Keratinocyte (primary cell): ENCODE measurements at regions not wholly inside any gene's neighbourhood (a gene's known extent, or its start where the extent isn't known, plus 50 kb on each side); places are given as distances from the start of the nearest gene placed in this dataset.

ENCODE experiments used
- DNase-seq: peaks from one replicate; pipeline ENCODE4 v3.0.0-alpha.2; 2011; ENCODE audit warnings: low read depth, missing footprints, low spot score
- FAIRE-seq: peaks from 2 replicates; lab custom pipeline; 2011; peaks lifted over from hg19 to GRCh38; lab: Jason Lieb, UNC
- H2AFZ ChIP-seq: 2 replicates; pipeline ENCODE4 v1.6.0; 2012; ENCODE audit warnings: low read length, control low read depth, inconsistent platforms; ENCODE audit not compliant: control insufficient read depth
- H3K27ac ChIP-seq: 2 replicates; pipeline ENCODE4 v1.5.1; 2011; ENCODE audit warnings: low read length; ENCODE audit not compliant: control insufficient read depth, insufficient read depth
- H3K27me3 ChIP-seq: 3 replicates; pipeline ENCODE4 v1.6.0; 2011; ENCODE audit warnings: low read length; ENCODE audit not compliant: control insufficient read depth, insufficient read depth; ENCODE audit errors: extremely low read depth
- H3K36me3 ChIP-seq, 2 experiments: 2 replicates in 1 of 2; 3 replicates in 1 of 2; pipeline ENCODE4 v1.5.1; 2011; ENCODE audit warnings: low read length in 2 of 2, mild to moderate bottlenecking in 1 of 2; ENCODE audit not compliant: control insufficient read depth in 2 of 2, insufficient read depth in 2 of 2; ENCODE audit errors: extremely low read depth in 1 of 2
- H3K4me1 ChIP-seq: 3 replicates; pipeline ENCODE4 v1.5.1; 2011; ENCODE audit warnings: low read length; ENCODE audit not compliant: control insufficient read depth, insufficient read depth; ENCODE audit errors: extremely low read depth
- H3K4me2 ChIP-seq: 3 replicates; pipeline ENCODE4 v1.6.0; 2011; ENCODE audit warnings: low read depth, low read length; ENCODE audit not compliant: control insufficient read depth, insufficient read depth; ENCODE audit errors: extremely low read depth
- H3K4me3 ChIP-seq, 3 experiments: fragments of 200-600 bp in 1 of 3; sonication (generic) in 1 of 3; 2 replicates in 2 of 3; 3 replicates in 1 of 3; pipeline ENCODE4 v1.5.1; 2011 to 2016; ENCODE audit warnings: low read length in 3 of 3, mild to moderate bottlenecking in 3 of 3, control low read depth in 2 of 3, inconsistent platforms in 1 of 3, low read depth in 1 of 3, mixed read lengths in 1 of 3, mixed run types in 1 of 3, moderate library complexity in 1 of 3; ENCODE audit not compliant: control insufficient read depth in 2 of 3, insufficient read depth in 2 of 3; ENCODE audit errors: extremely low read depth in 1 of 3
- H3K79me2 ChIP-seq: 2 replicates; pipeline ENCODE4 v1.6.0; 2012; ENCODE audit warnings: low read length; ENCODE audit not compliant: control insufficient read depth, insufficient read depth
- H3K9ac ChIP-seq: 3 replicates; pipeline ENCODE4 v1.6.0; 2011; ENCODE audit warnings: low read length; ENCODE audit not compliant: control insufficient read depth, insufficient read depth; ENCODE audit errors: extremely low read depth
- H3K9me1 ChIP-seq: 3 replicates; pipeline ENCODE4 v1.6.0; 2011; ENCODE audit warnings: low read length; ENCODE audit not compliant: control insufficient read depth, insufficient read depth; ENCODE audit errors: extremely low read depth
- H3K9me3 ChIP-seq: 2 replicates; pipeline ENCODE4 v1.5.1; 2012; ENCODE audit warnings: low read depth, low read length; ENCODE audit not compliant: control insufficient read depth
- H4K20me1 ChIP-seq: 3 replicates; pipeline ENCODE4 v1.6.0; 2011; ENCODE audit warnings: low read length; ENCODE audit not compliant: control insufficient read depth, insufficient read depth; ENCODE audit errors: extremely low read depth
- CTCF ChIP-seq, 3 experiments: IDR thresholded peaks in 1 of 3; conservative IDR thresholded peaks in 1 of 3; optimal IDR thresholded peaks in 1 of 3; 2 replicates in 2 of 3; 3 replicates in 1 of 3; pipeline versions ENCODE3 to v1.5.1; 2011; ENCODE audit warnings: low read length in 3 of 3, mild to moderate bottlenecking in 3 of 3, moderate library complexity in 2 of 3, control low read depth in 1 of 3, inconsistent platforms in 1 of 3; ENCODE audit not compliant: insufficient read depth in 2 of 3; ENCODE audit errors: extremely low read depth in 1 of 3
- EZH2 ChIP-seq: IDR thresholded peaks from one replicate; pipeline ENCODE4 v1.6.1; 2012; ENCODE audit warnings: inconsistent platforms, mild to moderate bottlenecking, low read length, moderate library complexity
- dilution Hi-C: fragments of 300-500 bp; cut with MboI; formaldehyde crosslinking; loops from one replicate; pipeline ENCODE4 v1.7.0; 2020; ENCODE audit warnings: low sequenced_read_pairs; ENCODE audit not compliant: extremely low pct_ligation_motif_present

DNA sequence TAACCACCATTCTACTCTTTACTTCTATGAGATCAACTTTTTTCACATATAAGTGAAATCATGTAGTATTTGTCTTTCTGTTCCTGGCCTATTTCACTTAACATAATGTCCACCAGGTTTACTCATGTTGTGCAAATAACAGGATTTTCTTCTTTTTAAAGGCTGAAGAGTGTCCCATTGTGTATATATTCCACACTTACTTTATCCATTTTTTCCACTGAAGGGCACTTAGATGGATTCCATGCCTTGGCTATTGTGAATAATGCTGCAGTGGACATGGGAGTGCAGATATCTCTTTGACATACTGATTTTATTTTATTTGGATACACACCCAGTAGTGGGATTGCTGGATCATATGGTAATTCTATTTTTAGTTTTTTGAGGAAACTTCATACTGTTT, 181.1 kb upstream of the HMGA2 start:
- Histone ChIP-seq H3K27me3 (no peaks in the 10 kb centered on the region), H2AFZ (no peak overlapping the region), H3K4me3 (no peak overlapping the region), H3K4me1 (peaks cover 26% of the 10 kb centered on the region), H3K9ac (no peak overlapping the region), H3K9me3 (no peaks in the 10 kb centered on the region), H3K4me2 (no peak overlapping the region), H3K9me1 (no peaks in the 10 kb centered on the region), H4K20me1 (no peaks in the 10 kb centered on the region), H3K79me2 (no peaks in the 10 kb centered on the region), H3K36me3 (no peaks in the 10 kb centered on the region), H3K27ac (peak overlapping the region; percentile 84)
- no peak for DNase-seq
- dilution Hi-C loops: no loop called here
- TF ChIP-seq CTCF (optimal IDR thresholded peaks at IDR 0.05 in 1 of 3, IDR thresholded peaks at IDR 0.05 in 1 of 3, conservative IDR thresholded peaks at IDR 0.05 in 1 of 3; ENCODE audit: extremely low read depth in 1 of 3, insufficient read depth in 2 of 3, low read length in 3 of 3) (no peak), EZH2 (no peak)
- FAIRE-seq: no peak

GRCh38 chr12:65643595-65644386, 180.5 kb upstream of the HMGA2 start:
- Histone ChIP-seq H3K79me2 (no peaks in the 10 kb centered on the region), H3K27ac (peak overlapping the region; percentile 84)
- DNase-seq: no peak

More at GRCh38 chr12:65643595-65644386, 180.5 kb upstream of the HMGA2 start:
- dilution Hi-C loops: no loop called here
- Histone ChIP-seq H3K36me3 (no peaks in the 10 kb centered on the region), H3K27me3 (no peaks in the 10 kb centered on the region), H3K4me2 (no peak overlapping the region), H3K4me1 (peaks cover 32% of the 10 kb centered on the region), H3K9me3 (no peaks in the 10 kb centered on the region), H4K20me1 (no peaks in the 10 kb centered on the region), H3K4me3 (no peak overlapping the region), H2AFZ (no peak overlapping the region), H3K9ac (peak overlapping the region; percentile 48), H3K9me1 (no peaks in the 10 kb centered on the region)
- peak; percentile 75 for FAIRE-seq
- TF ChIP-seq EZH2: no peak
- no peak for TF ChIP-seq CTCF (optimal IDR thresholded peaks at IDR 0.05 in 1 of 3, IDR thresholded peaks at IDR 0.05 in 1 of 3, conservative IDR thresholded peaks at IDR 0.05 in 1 of 3; ENCODE audit: extremely low read depth in 1 of 3, insufficient read depth in 2 of 3, low read length in 3 of 3)
